Neuronal stem cell (in vitro differentiated cells): ENCODE measurements at regions not wholly inside any gene's neighbourhood (a gene's known extent, or its start where the extent isn't known, plus 50 kb on each side); places are given as distances from the start of the nearest gene placed in this dataset.

ENCODE experiments used
- DNase-seq: peaks from one replicate; pipeline ENCODE4 v3.0.0-alpha.2; 2013; ENCODE audit warnings: low spot score
- H2AFZ ChIP-seq: one replicate; pipeline ENCODE4 v1.6.1; 2013; ENCODE audit warnings: mild to moderate bottlenecking, low read length, inconsistent platforms
- H2AK5ac ChIP-seq: 2 replicates; pipeline ENCODE4 v1.6.1; 2013; ENCODE audit warnings: low read depth, mild to moderate bottlenecking, inconsistent platforms, low read length, moderate library complexity, mixed read lengths
- H2BK120ac ChIP-seq: 2 replicates; pipeline ENCODE4 v1.6.1; 2013; ENCODE audit warnings: low read depth, mild to moderate bottlenecking, inconsistent platforms, low read length, moderate library complexity, mixed read lengths
- H2BK12ac ChIP-seq: one replicate; pipeline ENCODE4 v1.6.1; 2013; ENCODE audit warnings: low read length, inconsistent platforms
- H2BK15ac ChIP-seq: 2 replicates; pipeline ENCODE4 v1.6.1; 2013; ENCODE audit warnings: mild to moderate bottlenecking, low read length, inconsistent platforms, mixed read lengths
- H2BK5ac ChIP-seq: one replicate; pipeline ENCODE4 v1.6.1; 2013; ENCODE audit warnings: inconsistent platforms, mild to moderate bottlenecking, low read length, moderate library complexity
- H3K14ac ChIP-seq: one replicate; pipeline ENCODE4 v1.6.1; 2013; ENCODE audit warnings: low read length, inconsistent platforms
- H3K18ac ChIP-seq: 2 replicates; pipeline ENCODE4 v1.6.1; 2013; ENCODE audit warnings: low read length, inconsistent platforms
- H3K23ac ChIP-seq: 2 replicates; pipeline ENCODE4 v1.6.1; 2013; ENCODE audit warnings: low read depth, mild to moderate bottlenecking, mixed read lengths, low read length, inconsistent platforms; ENCODE audit not compliant: poor library complexity
- H3K27ac ChIP-seq: replicated peaks from 3 replicates; pipeline ENCODE4 v1.5.1; 2013; ENCODE audit warnings: low read length, inconsistent platforms
- H3K27me3 ChIP-seq, 3 experiments: 2 replicates each; pipeline ENCODE4 v1.6.1; 2013; ENCODE audit warnings: low read length in 3 of 3, mild to moderate bottlenecking in 2 of 3, inconsistent platforms in 1 of 3, low read depth in 1 of 3, mixed read lengths in 1 of 3, moderate library complexity in 1 of 3; ENCODE audit not compliant: control insufficient read depth in 3 of 3, insufficient read depth in 3 of 3
- H3K36me3 ChIP-seq, 2 donors: replicated peaks in 1 of 2; 2 replicates each; pipeline ENCODE4 v1.6.1; 2013; ENCODE audit warnings: low read length in 2 of 2; ENCODE audit not compliant: control insufficient read depth in 2 of 2, insufficient read depth in 2 of 2
- H3K4ac ChIP-seq: 2 replicates; pipeline ENCODE4 v1.6.1; 2013; ENCODE audit warnings: inconsistent platforms, mild to moderate bottlenecking, low read length, moderate library complexity
- H3K4me1 ChIP-seq, 2 donors: 1 replicate in 1 of 2; 2 replicates in 1 of 2; pipeline ENCODE4 v1.6.1; 2013; ENCODE audit warnings: low read length in 2 of 2, low read depth in 1 of 2; ENCODE audit not compliant: control insufficient read depth in 2 of 2, insufficient read depth in 1 of 2
- H3K4me2 ChIP-seq: one replicate; pipeline ENCODE4 v1.6.1; 2013; ENCODE audit warnings: mild to moderate bottlenecking, low read length, inconsistent platforms; ENCODE audit not compliant: insufficient read depth, poor library complexity, severe bottlenecking
- H3K4me3 ChIP-seq, 2 donors: 2 replicates each; pipeline ENCODE4 v1.5.1; 2013; ENCODE audit warnings: low read length in 2 of 2, mild to moderate bottlenecking in 2 of 2, inconsistent platforms in 1 of 2, moderate library complexity in 1 of 2
- H3K79me1 ChIP-seq: one replicate; pipeline ENCODE4 v1.6.1; 2013; ENCODE audit warnings: low read depth, mild to moderate bottlenecking, inconsistent platforms, low read length, moderate library complexity
- H3K9ac ChIP-seq: one replicate; pipeline ENCODE4 v1.6.1; 2013; ENCODE audit warnings: mild to moderate bottlenecking, low read depth, low read length, inconsistent platforms; ENCODE audit not compliant: poor library complexity
- H3K9me3 ChIP-seq, 2 donors: replicated peaks in 1 of 2; 2 replicates each; pipeline versions ENCODE3 to v1.6.1; 2013; ENCODE audit warnings: low read length in 2 of 2, mild to moderate bottlenecking in 2 of 2, inconsistent platforms in 1 of 2, low read depth in 1 of 2, mixed read lengths in 1 of 2, moderate library complexity in 1 of 2; ENCODE audit not compliant: control insufficient read depth in 2 of 2, insufficient read depth in 1 of 2
- H4K8ac ChIP-seq: one replicate; pipeline ENCODE4 v1.6.1; 2013; ENCODE audit warnings: low read depth, mild to moderate bottlenecking, inconsistent platforms, low read length, moderate library complexity
- H4K91ac ChIP-seq: one replicate; pipeline ENCODE4 v1.6.1; 2013; ENCODE audit warnings: low read length, low read depth, mild to moderate bottlenecking, inconsistent platforms; ENCODE audit not compliant: poor library complexity
- WGBS, 2 donors: extraction: QIAGEN DNeasy Blood & Tissue Kit; methylation state at CpG; one replicate each; pipeline ENCODE4 v1.1.7; 2013; ENCODE audit warnings: missing lambda C conversion rate in 2 of 2, mixed read lengths in 1 of 2; ENCODE audit not compliant: insufficient read length in 2 of 2, insufficient replicate concordance in 1 of 2; ENCODE audit errors: extremely low coverage in 2 of 2; 5-methylcytosine and 5-hydroxymethylcytosine counted together

GRCh38 chr1:234893725-234894630, 234.7 kb downstream of the TOMM20 start:
- no peak overlapping the region for H3K4me3 ChIP-seq
- no peak overlapping the region for H3K14ac ChIP-seq
- peak overlapping the region; percentile 2 for H2AK5ac ChIP-seq
- no peak overlapping the region for H2BK120ac ChIP-seq
- H3K9ac ChIP-seq: no peak overlapping the region
- no CpG with 5 or more reads among the region's 11 CpGs for WGBS, 2 donors
- no peaks in the 10 kb centered on the region for H3K27me3 ChIP-seq
- no peak overlapping the region for H3K4me2 ChIP-seq
- H3K4ac ChIP-seq: no peak overlapping the region
- no peak overlapping the region for H3K18ac ChIP-seq
- no peak overlapping the region for H3K23ac ChIP-seq
- H3K27ac ChIP-seq: no peak overlapping the region
- no peak overlapping the region for H4K91ac ChIP-seq
- H3K79me1 ChIP-seq: no peaks in the 10 kb centered on the region
- no peak overlapping the region for H2BK5ac ChIP-seq
- peak overlapping the region; percentile 40 for H2BK15ac ChIP-seq
- H3K4me1 ChIP-seq: peaks cover 0 to 5% of the 10 kb centered on the region in 2 donors
- H3K36me3 ChIP-seq: no peaks in the 10 kb centered on the region
- peaks cover 0 to 1% of the 10 kb centered on the region in 2 donors for H3K9me3 ChIP-seq
- no peak for DNase-seq
- no peak overlapping the region for H4K8ac ChIP-seq
- no peak overlapping the region for H2BK12ac ChIP-seq
- no peak overlapping the region for H2AFZ ChIP-seq

GRCh38 chr1:234893359-234893724, 235.3 kb downstream of the TOMM20 start:
- Histone ChIP-seq H3K36me3 (no peaks in the 10 kb centered on the region), H3K27me3 (no peaks in the 10 kb centered on the region), H3K4ac (no peak overlapping the region), H3K18ac (no peak overlapping the region), H3K4me2 (no peak overlapping the region), H2BK120ac (no peak overlapping the region), H2BK15ac (peak overlapping the region; percentile 40), H3K23ac (no peak overlapping the region), H3K27ac (no peak overlapping the region), H2BK5ac (no peak overlapping the region), H4K91ac (no peak overlapping the region), H2AK5ac (peak overlapping the region; percentile 2), H3K4me1 (peaks cover 0 to 5% of the 10 kb centered on the region in 2 donors), H3K14ac (no peak overlapping the region), H2AFZ (no peak overlapping the region), H3K9me3 (peaks cover 0 to 1% of the 10 kb centered on the region in 2 donors), H3K79me1 (no peaks in the 10 kb centered on the region), H3K4me3 (no peak overlapping the region), H3K9ac (no peak overlapping the region), H2BK12ac (no peak overlapping the region), H4K8ac (no peak overlapping the region)
- DNase-seq: no peak
- no CpG with 5 or more reads among the region's 6 CpGs for WGBS, 2 donors

- Histone ChIP-seq H3K27me3 (no peaks in the 10 kb centered on the region), H3K4ac (no peak overlapping the region), H3K4me3 (no peak overlapping the region), H3K36me3 (no peaks in the 10 kb centered on the region), H3K4me1 (peaks cover 0 to 5% of the 10 kb centered on the region in 2 donors), H3K27ac (no peak overlapping the region), H2BK15ac (no peak overlapping the region), H2BK5ac (no peak overlapping the region), H2BK12ac (no peak overlapping the region), H2AFZ (no peak overlapping the region), H4K8ac (no peak overlapping the region), H2BK120ac (no peak overlapping the region), H3K9me3 (peaks cover 0 to 1% of the 10 kb centered on the region in 2 donors), H3K14ac (no peak overlapping the region), H3K9ac (no peak overlapping the region), H3K18ac (no peak overlapping the region), H3K23ac (no peak overlapping the region), H3K4me2 (no peak overlapping the region), H2AK5ac (no peak overlapping the region), H3K79me1 (no peaks in the 10 kb centered on the region), H4K91ac (no peak overlapping the region)
- no peak for DNase-seq
- WGBS, 2 donors: no CpG with 5 or more reads among the region's 4 CpGs
Observed at GRCh38 chr1:234892642-234893041, 236.0 kb downstream of the TOMM20 start.

GRCh38 chr1:234891427-234891826, 237.2 kb downstream of the TOMM20 start:
- Histone ChIP-seq H3K27me3 (no peaks in the 10 kb centered on the region), H3K36me3 (no peaks in the 10 kb centered on the region), H3K14ac (no peak overlapping the region), H4K8ac (no peak overlapping the region), H2AK5ac (no peak overlapping the region), H2BK15ac (no peak overlapping the region), H3K4me3 (no peak overlapping the region), H3K9ac (no peak overlapping the region), H3K23ac (no peak overlapping the region), H3K79me1 (no peaks in the 10 kb centered on the region), H3K9me3 (peaks cover 0 to 1% of the 10 kb centered on the region in 2 donors), H3K18ac (no peak overlapping the region), H2AFZ (no peak overlapping the region), H3K4me1 (no peaks in the 10 kb centered on the region), H2BK12ac (peak overlapping the region; percentile 7), H3K4me2 (no peak overlapping the region), H2BK5ac (no peak overlapping the region), H4K91ac (no peak overlapping the region), H3K4ac (no peak overlapping the region), H3K27ac (no peak overlapping the region), H2BK120ac (no peak overlapping the region)
- no CpG with 5 or more reads among the region's 3 CpGs for WGBS, 2 donors
- no peak for DNase-seq
